ENCODE measurements at regions not wholly inside any gene's neighbourhood (a gene's known extent, or its start where the extent isn't known, plus 50 kb on each side); places are given as distances from the start of the nearest gene placed in this dataset.

- no peak overlapping the region for H3K4me3 ChIP-seq
- no peak overlapping the region for H3K4me2 ChIP-seq
- no peaks in the 10 kb centered on the region for H3K4me1 ChIP-seq
- no peaks in the 10 kb centered on the region for H3K9me3 ChIP-seq
- H4K20me1 ChIP-seq, result no peaks in the 10 kb centered on the region
- H3K9ac ChIP-seq, result no peak overlapping the region
- TF ChIP-seq Cebpa-rat (IDR thresholded peaks at IDR 0.05), result no peak
- no peaks in the 10 kb centered on the region for H3K27me3 ChIP-seq
- no peaks in the 10 kb centered on the region for H3K36me3 ChIP-seq
- H3K27ac ChIP-seq, result no peak overlapping the region
Measured at GRCh38 chr9:81772144-81772543, 82.8 kb upstream of the TLE1 start.

GRCh38 chr9:81776390-81776789 is 87.0 kb upstream of the TLE1 start:
- peaks cover 6% of the 10 kb centered on the region; the same call in 1 of the 2 replicates for H3K4me1 ChIP-seq
- no peak overlapping the region for H3K27ac ChIP-seq
- H4K20me1 ChIP-seq, result no peaks in the 10 kb centered on the region
- TF ChIP-seq Cebpa-rat (IDR thresholded peaks at IDR 0.05), result no peak
- no peaks in the 10 kb centered on the region for H3K36me3 ChIP-seq
- no peaks in the 10 kb centered on the region for H3K27me3 ChIP-seq
- H3K9me3 ChIP-seq, result no peaks in the 10 kb centered on the region
- H3K9ac ChIP-seq, result no peak overlapping the region
- H3K4me3 ChIP-seq, result no peak overlapping the region
- H3K4me2 ChIP-seq, result no peak overlapping the region

- TF ChIP-seq Cebpa-rat (IDR thresholded peaks at IDR 0.05), result no peak
- H3K36me3 ChIP-seq, result no peaks in the 10 kb centered on the region
- no peaks in the 10 kb centered on the region for H3K27me3 ChIP-seq
- H3K9ac ChIP-seq, result no peak overlapping the region
- no peaks in the 10 kb centered on the region for H4K20me1 ChIP-seq
- H3K4me2 ChIP-seq, result no peak overlapping the region
- 0 out of 2 replicates have a peak, but pooled peaks cover under 1% of the 10 kb centered on the region for H3K9me3 ChIP-seq
- peaks cover 6% of the 10 kb centered on the region; the same call in 1 of the 2 replicates for H3K4me1 ChIP-seq
- H3K4me3 ChIP-seq, result no peak overlapping the region
- H3K27ac ChIP-seq, result no peak overlapping the region
Measured at GRCh38 chr9:81776834-81777233, 87.5 kb upstream of the TLE1 start.

GRCh38 chr9:81777482-81777881 is 88.1 kb upstream of the TLE1 start:
- Histone ChIP-seq H3K27me3 (no peaks in the 10 kb centered on the region), H3K9me3 (0 out of 2 replicates have a peak, but pooled peaks cover 7% of the 10 kb centered on the region), H3K4me3 (no peak overlapping the region), H3K9ac (no peak overlapping the region), H3K4me2 (no peak overlapping the region), H3K4me1 (peaks cover 6% of the 10 kb centered on the region; the same call in 1 of the 2 replicates), H3K36me3 (no peaks in the 10 kb centered on the region), H4K20me1 (no peaks in the 10 kb centered on the region), H3K27ac (no peak overlapping the region)
- no peak for TF ChIP-seq Cebpa-rat (IDR thresholded peaks at IDR 0.05)

GRCh38 chr9:81782313-81782995 is 93.1 kb upstream of the TLE1 start:
- no peak for TF ChIP-seq Cebpa-rat (IDR thresholded peaks at IDR 0.05)
- H3K4me2 ChIP-seq, result no peak overlapping the region
- H3K9me3 ChIP-seq, result 0 out of 2 replicates have a peak, but pooled peaks cover 9% of the 10 kb centered on the region
- no peaks in the 10 kb centered on the region for H4K20me1 ChIP-seq
- H3K9ac ChIP-seq, result no peak overlapping the region
- no peak overlapping the region for H3K27ac ChIP-seq
- H3K4me3 ChIP-seq, result no peak overlapping the region
- no peaks in the 10 kb centered on the region for H3K36me3 ChIP-seq
- peaks cover 4% of the 10 kb centered on the region; the same call in 1 of the 2 replicates for H3K4me1 ChIP-seq
- no peaks in the 10 kb centered on the region for H3K27me3 ChIP-seq

GRCh38 chr9:81787747-81788632 is 98.6 kb upstream of the TLE1 start:
- no peaks in the 10 kb centered on the region for H3K36me3 ChIP-seq
- H3K27me3 ChIP-seq, result no peaks in the 10 kb centered on the region
- H3K4me3 ChIP-seq, result no peak overlapping the region
- no peaks in the 10 kb centered on the region for H3K9me3 ChIP-seq
- H3K4me1 ChIP-seq, result no peaks in the 10 kb centered on the region
- H4K20me1 ChIP-seq, result no peaks in the 10 kb centered on the region
- no peak overlapping the region for H3K4me2 ChIP-seq
- no peak overlapping the region for H3K27ac ChIP-seq
- TF ChIP-seq Cebpa-rat (IDR thresholded peaks at IDR 0.05), result peak; percentile 92
- no peak overlapping the region for H3K9ac ChIP-seq

- H4K20me1 ChIP-seq, result no peaks in the 10 kb centered on the region
- no peak for TF ChIP-seq Cebpa-rat (IDR thresholded peaks at IDR 0.05)
- no peaks in the 10 kb centered on the region for H3K36me3 ChIP-seq
- H3K9ac ChIP-seq, result no peak overlapping the region
- H3K9me3 ChIP-seq, result no peaks in the 10 kb centered on the region
- no peak overlapping the region for H3K4me2 ChIP-seq
- H3K4me3 ChIP-seq, result no peak overlapping the region
- H3K4me1 ChIP-seq, result no peaks in the 10 kb centered on the region
- H3K27me3 ChIP-seq, result no peaks in the 10 kb centered on the region
- no peak overlapping the region for H3K27ac ChIP-seq
Measured at GRCh38 chr9:81789721-81790120, 100.4 kb upstream of the TLE1 start.

- no peaks in the 10 kb centered on the region for H3K4me1 ChIP-seq
- H3K4me3 ChIP-seq, result no peak overlapping the region
- no peak overlapping the region for H3K27ac ChIP-seq
Measured at GRCh38 chr9:81790166-81790565, 100.8 kb upstream of the TLE1 start.

GRCh38 chr9:81791076-81791475 is 101.7 kb upstream of the TLE1 start:
- Histone ChIP-seq H3K27ac (no peak overlapping the region), H3K9ac (no peak overlapping the region), H3K4me1 (no peaks in the 10 kb centered on the region), H3K27me3 (no peaks in the 10 kb centered on the region), H3K4me3 (no peak overlapping the region), H3K9me3 (no peaks in the 10 kb centered on the region), H3K36me3 (no peaks in the 10 kb centered on the region), H4K20me1 (no peaks in the 10 kb centered on the region), H3K4me2 (no peak overlapping the region)
- no peak for TF ChIP-seq Cebpa-rat (IDR thresholded peaks at IDR 0.05)

More at GRCh38 chr9:81790166-81790565, 100.8 kb upstream of the TLE1 start:
- Histone ChIP-seq H3K9ac (no peak overlapping the region), H3K4me2 (no peak overlapping the region), H3K27me3 (no peaks in the 10 kb centered on the region), H3K9me3 (no peaks in the 10 kb centered on the region), H4K20me1 (no peaks in the 10 kb centered on the region), H3K36me3 (no peaks in the 10 kb centered on the region)
- no peak for TF ChIP-seq Cebpa-rat (IDR thresholded peaks at IDR 0.05)

- no peaks in the 10 kb centered on the region for H3K36me3 ChIP-seq
- H4K20me1 ChIP-seq, result no peaks in the 10 kb centered on the region
- H3K27ac ChIP-seq, result no peak overlapping the region
- no peak overlapping the region for H3K4me2 ChIP-seq
- H3K27me3 ChIP-seq, result no peaks in the 10 kb centered on the region
- no peaks in the 10 kb centered on the region for H3K9me3 ChIP-seq
- H3K4me1 ChIP-seq, result no peaks in the 10 kb centered on the region
- no peak overlapping the region for H3K4me3 ChIP-seq
- no peak for TF ChIP-seq Cebpa-rat (IDR thresholded peaks at IDR 0.05)
- no peak overlapping the region for H3K9ac ChIP-seq
Measured at GRCh38 chr9:81798606-81799005, 109.3 kb upstream of the TLE1 start.
